ENCODE measurements at regions not wholly inside any gene's neighbourhood (a gene's known extent, or its start where the extent isn't known, plus 50 kb on each side); places are given as distances from the start of the nearest gene placed in this dataset.

- DNase-seq = no peak
Observed at GRCh38 chr1:112074711-112075110, 85.2 kb upstream of the KCND3 start.

DNA sequence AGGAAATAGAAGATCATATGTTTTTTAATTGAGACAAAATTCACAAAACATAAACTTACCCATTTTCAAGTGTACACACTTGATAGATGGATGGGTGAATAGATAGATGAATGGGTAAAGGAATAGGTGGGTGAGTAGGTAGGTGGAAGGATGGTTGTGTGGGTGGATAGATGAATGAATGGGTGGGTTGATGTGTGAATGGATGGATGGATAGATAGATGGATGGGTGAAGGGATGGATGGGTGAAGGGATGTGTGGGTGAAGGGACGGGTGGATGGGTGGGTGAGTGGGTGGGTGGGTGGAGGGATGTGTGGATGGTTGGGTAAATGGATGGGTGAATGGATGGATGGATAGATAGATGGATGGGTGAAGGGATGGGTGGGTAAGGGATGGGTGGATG lies 86.1 kb upstream of the KCND3 start:
- POLR2A ChIA-PET = no interaction called here
- Mint-ChIP-seq H3K9me3 (ENCODE audit: insufficient read depth) (peaks cover 2% of the 10 kb centered on the region), H3K27ac (no peak overlapping the region), H3K27me3 (peaks cover 24% of the 10 kb centered on the region), H3K4me1 (no peaks in the 10 kb centered on the region), H3K4me3 (no peak overlapping the region)
- Histone ChIP-seq H4K20me1 (ENCODE audit: control insufficient read depth, insufficient read depth, low read length, poor library complexity, severe bottlenecking) (no peaks in the 10 kb centered on the region), H3K27ac (ENCODE audit: low read length in 2 of 2) (no peak overlapping the region), H2AFZ (ENCODE audit: insufficient read depth, low read depth, low read length, poor library complexity, severe bottlenecking) (no peak overlapping the region), H3K36me3 (replicated peaks in 1 of 2; ENCODE audit: control extremely low read depth in 1 of 2, control insufficient read depth in 1 of 2, extremely low read depth in 1 of 2, insufficient read depth in 2 of 2, low read length in 1 of 2) (no peaks in the 10 kb centered on the region), H3K27me3 (replicated peaks in 1 of 4; ENCODE audit: control extremely low read depth in 1 of 4, control insufficient read depth in 3 of 4, insufficient read depth in 4 of 4, low read length in 3 of 4) (peaks cover 0 to 3% (median 0%) of the 10 kb centered on the region in 4 experiments), H3K4me2 (replicated peaks; ENCODE audit: low read depth, low read length, poor library complexity, severe bottlenecking) (no peak overlapping the region), H3K79me2 (ENCODE audit: control insufficient read depth, insufficient read depth, low read length) (no peaks in the 10 kb centered on the region), H3K4me1 (ENCODE audit: control insufficient read depth in 2 of 2, insufficient read depth in 2 of 2, low read length in 2 of 2) (no peaks in the 10 kb centered on the region), H3K9me3 (ENCODE audit: control extremely low read depth in 1 of 3, control insufficient read depth in 2 of 3, insufficient read depth in 1 of 3, low read length in 2 of 3) (peaks cover 0 to 3% (median 0%) of the 10 kb centered on the region in 3 donors), H3K4me3 (ENCODE audit: control extremely low read depth in 1 of 5, extremely low read depth in 1 of 5, insufficient read depth in 1 of 5, low read depth in 2 of 5, low read length in 4 of 5) (no peak overlapping the region), H3K9ac (ENCODE audit: low read length) (no peak overlapping the region)
- 100% methylated on average over 1 of the region's 1 CpG for WGBS (ENCODE audit: insufficient coverage)
- intact Hi-C loops (cut with micrococcal nuclease) = no loop called here
- ATAC-seq (ENCODE audit: low read depth) (no peak), DNase-seq (no peak)
- CTCF ChIA-PET = no interaction called here
- no peak for TF ChIP-seq EZH2 (IDR thresholded peaks at IDR 0.05; ENCODE audit: borderline replicate concordance, insufficient read depth, low read depth, low read length, poor library complexity, severe bottlenecking)
- TF ChIP-seq, protein P1, sequence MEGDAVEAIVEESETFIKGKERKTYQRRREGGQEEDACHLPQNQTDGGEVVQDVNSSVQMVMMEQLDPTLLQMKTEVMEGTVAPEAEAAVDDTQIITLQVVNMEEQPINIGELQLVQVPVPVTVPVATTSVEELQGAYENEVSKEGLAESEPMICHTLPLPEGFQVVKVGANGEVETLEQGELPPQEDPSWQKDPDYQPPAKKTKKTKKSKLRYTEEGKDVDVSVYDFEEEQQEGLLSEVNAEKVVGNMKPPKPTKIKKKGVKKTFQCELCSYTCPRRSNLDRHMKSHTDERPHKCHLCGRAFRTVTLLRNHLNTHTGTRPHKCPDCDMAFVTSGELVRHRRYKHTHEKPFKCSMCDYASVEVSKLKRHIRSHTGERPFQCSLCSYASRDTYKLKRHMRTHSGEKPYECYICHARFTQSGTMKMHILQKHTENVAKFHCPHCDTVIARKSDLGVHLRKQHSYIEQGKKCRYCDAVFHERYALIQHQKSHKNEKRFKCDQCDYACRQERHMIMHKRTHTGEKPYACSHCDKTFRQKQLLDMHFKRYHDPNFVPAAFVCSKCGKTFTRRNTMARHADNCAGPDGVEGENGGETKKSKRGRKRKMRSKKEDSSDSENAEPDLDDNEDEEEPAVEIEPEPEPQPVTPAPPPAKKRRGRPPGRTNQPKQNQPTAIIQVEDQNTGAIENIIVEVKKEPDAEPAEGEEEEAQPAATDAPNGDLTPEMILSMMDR (IDR thresholded peaks at IDR 0.05) = no peak

More at GRCh38 chr1:112074711-112075110, 85.2 kb upstream of the KCND3 start:
- TF ChIP-seq EZH2 (IDR thresholded peaks at IDR 0.05; ENCODE audit: borderline replicate concordance, insufficient read depth, low read depth, low read length, poor library complexity, severe bottlenecking) = no peak
- TF ChIP-seq, protein P1 (IDR thresholded peaks at IDR 0.05) = no peak
- no peak overlapping the region for H2AFZ ChIP-seq (ENCODE audit: insufficient read depth, low read depth, low read length, poor library complexity, severe bottlenecking)
- ChIA-PET POLR2A (no interaction called here), CTCF (no interaction called here)
- H3K36me3 ChIP-seq (replicated peaks in 1 of 2; ENCODE audit: control extremely low read depth in 1 of 2, control insufficient read depth in 1 of 2, extremely low read depth in 1 of 2, insufficient read depth in 2 of 2, low read length in 1 of 2) = no peaks in the 10 kb centered on the region
- H3K4me3 ChIP-seq (ENCODE audit: control extremely low read depth in 1 of 5, extremely low read depth in 1 of 5, insufficient read depth in 1 of 5, low read depth in 2 of 5, low read length in 4 of 5) = no peak overlapping the region
- no peaks in the 10 kb centered on the region for H4K20me1 ChIP-seq (ENCODE audit: control insufficient read depth, insufficient read depth, low read length, poor library complexity, severe bottlenecking)
- H3K27ac ChIP-seq (ENCODE audit: low read length in 2 of 2) = no peak overlapping the region
- H3K4me1 ChIP-seq (ENCODE audit: control insufficient read depth in 2 of 2, insufficient read depth in 2 of 2, low read length in 2 of 2) = no peaks in the 10 kb centered on the region
- Mint-ChIP-seq H3K27me3 (peaks cover 25% of the 10 kb centered on the region), H3K27ac (no peak overlapping the region), H3K9me3 (ENCODE audit: insufficient read depth) (peaks cover 2% of the 10 kb centered on the region), H3K4me1 (no peaks in the 10 kb centered on the region), H3K4me3 (no peak overlapping the region)
- no peak overlapping the region for H3K9ac ChIP-seq (ENCODE audit: low read length)
- no peak overlapping the region for H3K4me2 ChIP-seq (replicated peaks; ENCODE audit: low read depth, low read length, poor library complexity, severe bottlenecking)
- WGBS (ENCODE audit: insufficient coverage) = 91% methylated on average over 1 of the region's 1 CpG
- peaks cover 0 to 3% (median 0%) of the 10 kb centered on the region in 3 donors for H3K9me3 ChIP-seq (ENCODE audit: control extremely low read depth in 1 of 3, control insufficient read depth in 2 of 3, insufficient read depth in 1 of 3, low read length in 2 of 3)
- intact Hi-C loops (cut with micrococcal nuclease) = no loop called here
- H3K79me2 ChIP-seq (ENCODE audit: control insufficient read depth, insufficient read depth, low read length) = no peaks in the 10 kb centered on the region
- peaks cover 0 to 3% (median 0%) of the 10 kb centered on the region in 4 experiments for H3K27me3 ChIP-seq (replicated peaks in 1 of 4; ENCODE audit: control extremely low read depth in 1 of 4, control insufficient read depth in 3 of 4, insufficient read depth in 4 of 4, low read length in 3 of 4)
- no peak for ATAC-seq (ENCODE audit: low read depth)
